ENCODE measurements at regions not wholly inside any gene's neighbourhood (a gene's known extent, or its start where the extent isn't known, plus 50 kb on each side); places are given as distances from the start of the nearest gene placed in this dataset.

GRCh38 chr18:31237142-31237541 lies 74.5 kb upstream of the DSC1 start:
- H3K79me2 ChIP-seq (ENCODE audit: insufficient read depth) = no peaks in the 10 kb centered on the region
- H3K27ac ChIP-seq (ENCODE audit: low read depth in 2 of 2, low read length in 1 of 2) = no peak overlapping the region
- no peaks in the 10 kb centered on the region for H3K36me3 ChIP-seq (replicated peaks in 1 of 2; ENCODE audit: control insufficient read depth in 1 of 2, insufficient read depth in 2 of 2, low read length in 1 of 2)
- ChIA-PET CTCF (no interaction called here), POLR2A (no interaction called here)
- no peak overlapping the region for H3K4me2 ChIP-seq
- DNase-seq = no peak
- TF ChIP-seq FOXM1 (IDR thresholded peaks at IDR 0.05; ENCODE audit: low read depth) (no peak), SMC3 (IDR thresholded peaks at IDR 0.05; ENCODE audit: low read depth, low read length) (no peak), USF2 (IDR thresholded peaks at IDR 0.05; ENCODE audit: borderline replicate concordance, low read depth, low read length) (no peak), REST (IDR thresholded peaks at IDR 0.05; ENCODE audit: low read depth, low read length) (no peak), POLR2AphosphoS5 (IDR thresholded peaks at IDR 0.05; ENCODE audit: low read depth, low read length) (no peak), ELF1 (IDR thresholded peaks at IDR 0.05) (no peak), FOXJ3 (CRISPR knock-in tag; IDR thresholded peaks at IDR 0.05) (no peak), GABPA (IDR thresholded peaks at IDR 0.05; ENCODE audit: low read depth) (no peak), YY1 (IDR thresholded peaks at IDR 0.05; ENCODE audit: low read depth) (no peak), EP300 (IDR thresholded peaks at IDR 0.05; ENCODE audit: borderline replicate concordance in 1 of 2, low read depth in 1 of 2, low read length in 1 of 2) (no peak), MAX (IDR thresholded peaks at IDR 0.05; ENCODE audit: low read depth) (no peak), EZH2phosphoT487 (IDR thresholded peaks at IDR 0.05; ENCODE audit: borderline replicate concordance, low read depth) (no peak), IRF3 (IDR thresholded peaks at IDR 0.05; ENCODE audit: low read depth, low read length) (no peak), TEAD4 (IDR thresholded peaks at IDR 0.05; ENCODE audit: borderline replicate concordance, insufficient read depth) (no peak), CHD2 (IDR thresholded peaks at IDR 0.05; ENCODE audit: low read length, partially characterized antibody) (no peak), NFIC (IDR thresholded peaks at IDR 0.05; ENCODE audit: borderline replicate concordance) (no peak), RCOR1 (IDR thresholded peaks at IDR 0.05; ENCODE audit: low read length) (no peak), TAF1 (IDR thresholded peaks at IDR 0.05; ENCODE audit: borderline replicate concordance, low read depth, low read length) (no peak), JUND (IDR thresholded peaks at IDR 0.05) (no peak), GATA2 (CRISPR knock-in tag; IDR thresholded peaks at IDR 0.05) (no peak)
- H3K9me3 ChIP-seq = no peaks in the 10 kb centered on the region
- H3K9me2 ChIP-seq = no peaks in the 10 kb centered on the region
- H3K4me3 ChIP-seq (ENCODE audit: low read depth in 2 of 2, low read length in 1 of 2) = no peak overlapping the region
- no peaks in the 10 kb centered on the region for H4K20me1 ChIP-seq (ENCODE audit: insufficient read depth)
- no peaks in the 10 kb centered on the region; the same call in 1 of the 2 replicates for H3K27me3 ChIP-seq (ENCODE audit: insufficient read depth)
- no peak overlapping the region for H2AFZ ChIP-seq (ENCODE audit: low read depth)
- H3F3A ChIP-seq (replicated peaks; ENCODE audit: insufficient read depth) = no peaks in the 10 kb centered on the region
- 7% methylated on average over 2 of the region's 2 CpGs for WGBS (ENCODE audit: low lambda C conversion rate)
- no peaks in the 10 kb centered on the region for H3K4me1 ChIP-seq (ENCODE audit: control insufficient read depth in 1 of 2, insufficient read depth in 2 of 2, low read depth in 1 of 2, low read length in 1 of 2)
- no peak overlapping the region for H3K9ac ChIP-seq
